ENCODE measurements at regions not wholly inside any gene's neighbourhood (a gene's known extent, or its start where the extent isn't known, plus 50 kb on each side); places are given as distances from the start of the nearest gene placed in this dataset.

- no peak for FAIRE-seq
These were observed 257.7 kb downstream of the GABRG2 start for GRCh38 chr5:162325143-162325727.

- FAIRE-seq, result no peak
These were observed 267.4 kb downstream of the GABRG2 start for GRCh38 chr5:162334944-162335343.

GRCh38 chr5:162360373-162360931, 292.9 kb downstream of the GABRG2 start:
- no peak for FAIRE-seq

- FAIRE-seq, result no peak
These were observed 304.7 kb downstream of the GABRG2 start for GRCh38 chr5:162372256-162372655.

- no peak for FAIRE-seq
These were observed 310.3 kb downstream of the GABRG2 start for GRCh38 chr5:162377895-162378294.

GRCh38 chr5:162382839-162383238, 315.3 kb downstream of the GABRG2 start:
- FAIRE-seq, result no peak

- FAIRE-seq, result no peak
These were observed 316.7 kb downstream of the GABRG2 start for GRCh38 chr5:162384225-162384624.

GRCh38 chr5:162391833-162392232, 324.3 kb downstream of the GABRG2 start:
- FAIRE-seq, result no peak

GRCh38 chr5:162392336-162392735, 324.8 kb downstream of the GABRG2 start:
- no peak for FAIRE-seq

GRCh38 chr5:162393534-162393933, 326.0 kb downstream of the GABRG2 start:
- FAIRE-seq, result no peak

GRCh38 chr5:162407614-162408013, 340.0 kb downstream of the GABRG2 start:
- FAIRE-seq, result no peak

GRCh38 chr5:162410365-162410764, 342.8 kb downstream of the GABRG2 start:
- no peak for FAIRE-seq

- FAIRE-seq, result no peak
These were observed 361.6 kb downstream of the GABRG2 start for GRCh38 chr5:162429142-162429541.

GRCh38 chr5:162434281-162434680, 366.7 kb downstream of the GABRG2 start:
- no peak for FAIRE-seq

- no peak for FAIRE-seq
These were observed 368.5 kb downstream of the GABRG2 start for GRCh38 chr5:162436055-162436454.

- FAIRE-seq, result no peak
These were observed 376.7 kb downstream of the GABRG2 start for GRCh38 chr5:162444129-162444762.

- FAIRE-seq, result no peak
These were observed 388.5 kb downstream of the GABRG2 start for GRCh38 chr5:162456086-162456485.

GRCh38 chr5:162466011-162466410, 398.4 kb downstream of the GABRG2 start:
- no peak for FAIRE-seq

GRCh38 chr5:162473041-162473714, 405.6 kb downstream of the GABRG2 start:
- no peak for FAIRE-seq

- FAIRE-seq, result no peak
These were observed 406.7 kb downstream of the GABRG2 start for GRCh38 chr5:162474239-162474638.

- no peak for FAIRE-seq
These were observed 416.5 kb downstream of the GABRG2 start for GRCh38 chr5:162484095-162484494.

GRCh38 chr5:162484986-162485385, 417.4 kb downstream of the GABRG2 start:
- no peak for FAIRE-seq

GRCh38 chr5:162485666-162486292, 418.2 kb downstream of the GABRG2 start:
- FAIRE-seq, result no peak

Measured in G401.6 (cell line).